HG03108 (cell line): ENCODE measurements at regions not wholly inside any gene's neighbourhood (a gene's known extent, or its start where the extent isn't known, plus 50 kb on each side); places are given as distances from the start of the nearest gene placed in this dataset.
A peak's percentile ranks its signal among the peaks of the same experiment; 100 is the strongest.
"Not testable (repeated sequence)": the region's sequence is repeated elsewhere in the genome, so short reads cannot be mapped to it uniquely, and the experiment has no call there.

Experiments used
- ATAC-seq: cut with Tn5 transposase; IDR thresholded peaks from one replicate; pipeline ENCODE4 v1.9.1; 2021; ENCODE audit warnings: moderate library complexity; ENCODE audit not compliant: unreplicated experiment

GRCh38 chr14:21940887-21941856 lies 267.6 kb upstream of the OR4E1 start:
- no peak for ATAC-seq

- no peak for ATAC-seq
Observed at GRCh38 chr14:21939836-21940235, 266.2 kb upstream of the OR4E1 start.

GRCh38 chr14:21937996-21938395 lies 264.4 kb upstream of the OR4E1 start:
- ATAC-seq = no peak

- ATAC-seq = no peak
Observed at GRCh38 chr14:21933681-21934080, 260.1 kb upstream of the OR4E1 start.

- ATAC-seq = peak; percentile 82
Observed at GRCh38 chr14:21924479-21924878, 250.9 kb upstream of the OR4E1 start.

GRCh38 chr14:21923820-21924219 lies 250.2 kb upstream of the OR4E1 start:
- peak; percentile 76 for ATAC-seq

- ATAC-seq = no peak
Observed at GRCh38 chr14:21921453-21921852, 247.8 kb upstream of the OR4E1 start.

GRCh38 chr14:21917699-21918436 lies 244.2 kb upstream of the OR4E1 start:
- ATAC-seq = no peak

- ATAC-seq = no peak
Observed at GRCh38 chr14:21915826-21916225, 242.2 kb upstream of the OR4E1 start.

GRCh38 chr14:21913759-21914158 lies 240.1 kb upstream of the OR4E1 start:
- ATAC-seq = no peak

- ATAC-seq = no peak
Observed at GRCh38 chr14:21912367-21912766, 238.7 kb upstream of the OR4E1 start.

- ATAC-seq = no peak
Observed at GRCh38 chr14:21911877-21912276, 238.3 kb upstream of the OR4E1 start.

GRCh38 chr14:21910260-21910659 lies 236.6 kb upstream of the OR4E1 start:
- no peak for ATAC-seq

GRCh38 chr14:21902561-21903181 lies 229.1 kb upstream of the OR4E1 start:
- no peak for ATAC-seq

- not testable (repeated sequence) for ATAC-seq
Observed at GRCh38 chr14:21894898-21895194, 221.2 kb upstream of the OR4E1 start.

- ATAC-seq = no peak
Observed at GRCh38 chr14:21894003-21894897, 220.6 kb upstream of the OR4E1 start.

- no peak for ATAC-seq
Observed at GRCh38 chr14:21891921-21892320, 218.3 kb upstream of the OR4E1 start.

- no peak for ATAC-seq
Observed at GRCh38 chr14:21884995-21885394, 211.4 kb upstream of the OR4E1 start.

- ATAC-seq = no peak
Observed at GRCh38 chr14:21882226-21882625, 208.6 kb upstream of the OR4E1 start.

GRCh38 chr14:21880918-21881317 lies 207.3 kb upstream of the OR4E1 start:
- ATAC-seq = no peak

GRCh38 chr14:21875791-21876190 lies 202.2 kb upstream of the OR4E1 start:
- ATAC-seq = no peak
